Stimulated activated CD4-positive, alpha-beta T cell treated with anti-CD3 and anti-CD28 coated beads, Interleukin-1b, Interleukin-23, amount 100 ng/mL, for 1 hour (primary cell): ENCODE measurements at regions not wholly inside any gene's neighbourhood (a gene's known extent, or its start where the extent isn't known, plus 50 kb on each side); places are given as distances from the start of the nearest gene placed in this dataset.

ENCODE experiments used
- DNase-seq, 2 donors: peaks; one replicate each; pipeline ENCODE4 v3.0.0-alpha.2; 2020; ENCODE audit warnings: low read depth in 2 of 2

- no peak for DNase-seq
These were observed 111.6 kb downstream of the HTR5A start for GRCh38 chr7:155181768-155182167.

GRCh38 chr7:155182406-155182970 lies 112.4 kb downstream of the HTR5A start:
- DNase-seq, result no peak

- no peak for DNase-seq
These were observed 113.5 kb downstream of the HTR5A start for GRCh38 chr7:155183655-155184054.

- DNase-seq, result no peak
These were observed 112.8 kb upstream of the INSIG1 start for GRCh38 chr7:155184923-155185322.

- no peak for DNase-seq
These were observed 110.5 kb upstream of the INSIG1 start for GRCh38 chr7:155187061-155187785.

GRCh38 chr7:155188357-155188756 lies 109.3 kb upstream of the INSIG1 start:
- DNase-seq, result no peak

- DNase-seq, result no peak
These were observed 108.7 kb upstream of the INSIG1 start for GRCh38 chr7:155188821-155189581.

- no peak for DNase-seq
These were observed 108.1 kb upstream of the INSIG1 start for GRCh38 chr7:155189590-155189989.

GRCh38 chr7:155190688-155191087 lies 107.0 kb upstream of the INSIG1 start:
- peak in 1 of 2 donors; percentile 72 for DNase-seq

GRCh38 chr7:155191137-155191536 lies 106.5 kb upstream of the INSIG1 start:
- DNase-seq, result no peak

- DNase-seq, result no peak
These were observed 105.7 kb upstream of the INSIG1 start for GRCh38 chr7:155191901-155192478.

- DNase-seq, result no peak
These were observed 104.6 kb upstream of the INSIG1 start for GRCh38 chr7:155192961-155193640.

GRCh38 chr7:155193716-155194115 lies 104.0 kb upstream of the INSIG1 start:
- DNase-seq, result no peak

- no peak for DNase-seq
These were observed 103.1 kb upstream of the INSIG1 start for GRCh38 chr7:155194382-155195140.

- no peak for DNase-seq
These were observed 101.6 kb upstream of the INSIG1 start for GRCh38 chr7:155195939-155196523.

GRCh38 chr7:155198196-155198892 lies 99.3 kb upstream of the INSIG1 start:
- DNase-seq, result no peak

- peak in 1 of 2 donors; percentile 33 for DNase-seq
These were observed 98.5 kb upstream of the INSIG1 start for GRCh38 chr7:155198901-155199845.

- no peak for DNase-seq
These were observed 96.2 kb upstream of the INSIG1 start for GRCh38 chr7:155201325-155202087.
